GM12874 (cell line): ENCODE measurements at regions not wholly inside any gene's neighbourhood (a gene's known extent, or its start where the extent isn't known, plus 50 kb on each side); places are given as distances from the start of the nearest gene placed in this dataset.

Source experiments
- CTCF ChIP-seq: IDR thresholded peaks from 2 replicates; pipeline ENCODE4 v1.5.1; 2011; ENCODE audit warnings: low read depth, mild to moderate bottlenecking, control low read depth, low read length, moderate library complexity; ENCODE audit not compliant: insufficient read depth

DNA sequence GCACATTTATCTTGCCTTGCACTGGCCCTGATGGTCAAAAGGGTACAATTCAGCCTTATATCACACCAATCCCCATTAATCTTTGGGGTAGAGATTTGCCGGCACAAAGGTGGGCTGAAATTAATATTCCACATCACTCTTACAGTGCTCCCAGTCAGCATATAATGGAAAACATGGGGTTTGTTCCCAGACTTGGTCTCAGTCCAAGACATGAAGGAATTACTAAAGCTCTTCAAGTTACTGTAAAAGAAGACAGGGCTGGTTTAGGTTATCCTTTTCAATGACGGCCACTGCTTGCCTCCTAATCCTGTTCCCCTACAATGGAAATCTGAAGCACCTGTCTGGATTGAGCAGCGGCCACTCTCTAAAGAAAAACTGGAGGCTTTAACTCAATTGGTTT, 160.7 kb downstream of the IER5 start:
- TF ChIP-seq CTCF = no peak

DNA sequence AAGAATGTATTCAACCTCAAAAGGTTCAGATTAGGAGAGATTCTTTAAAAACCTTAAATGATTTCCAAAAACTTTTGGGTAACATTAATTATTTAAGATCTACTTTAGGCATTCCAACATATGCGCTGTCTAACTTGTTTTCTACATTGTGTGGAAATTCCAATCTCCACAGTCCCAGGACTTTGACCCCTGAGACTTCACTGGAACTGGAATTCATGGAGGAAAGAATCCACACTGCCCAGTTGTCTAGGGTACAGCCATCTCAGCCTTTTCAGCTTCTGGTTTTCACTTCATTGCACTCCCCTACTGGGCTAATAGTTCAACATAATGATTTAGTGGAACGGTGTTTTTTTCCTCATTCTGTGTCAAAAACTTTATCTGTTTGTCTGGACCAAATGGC, 161.5 kb downstream of the IER5 start:
- no peak for TF ChIP-seq CTCF

- no peak for TF ChIP-seq CTCF
Measured at GRCh38 chr1:181251001-181251712, 162.7 kb downstream of the IER5 start.

DNA sequence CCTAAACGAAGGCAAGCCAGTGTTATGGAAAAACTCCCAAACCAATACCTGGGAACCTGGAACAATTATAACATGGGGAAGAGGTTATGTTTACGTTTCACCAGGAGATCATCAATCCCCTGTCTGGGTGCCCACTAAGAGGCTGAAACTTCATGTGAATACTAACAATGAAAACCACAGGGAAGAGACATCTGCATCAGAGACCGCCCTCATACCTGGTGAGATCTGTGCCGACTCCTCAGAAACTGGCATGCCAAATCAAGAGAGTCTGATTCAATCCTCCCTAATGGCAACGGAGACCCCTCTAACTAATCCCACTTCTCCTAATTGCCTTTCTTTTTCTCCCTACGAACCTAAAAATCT, 163.2 kb downstream of the IER5 start:
- TF ChIP-seq CTCF = no peak

DNA sequence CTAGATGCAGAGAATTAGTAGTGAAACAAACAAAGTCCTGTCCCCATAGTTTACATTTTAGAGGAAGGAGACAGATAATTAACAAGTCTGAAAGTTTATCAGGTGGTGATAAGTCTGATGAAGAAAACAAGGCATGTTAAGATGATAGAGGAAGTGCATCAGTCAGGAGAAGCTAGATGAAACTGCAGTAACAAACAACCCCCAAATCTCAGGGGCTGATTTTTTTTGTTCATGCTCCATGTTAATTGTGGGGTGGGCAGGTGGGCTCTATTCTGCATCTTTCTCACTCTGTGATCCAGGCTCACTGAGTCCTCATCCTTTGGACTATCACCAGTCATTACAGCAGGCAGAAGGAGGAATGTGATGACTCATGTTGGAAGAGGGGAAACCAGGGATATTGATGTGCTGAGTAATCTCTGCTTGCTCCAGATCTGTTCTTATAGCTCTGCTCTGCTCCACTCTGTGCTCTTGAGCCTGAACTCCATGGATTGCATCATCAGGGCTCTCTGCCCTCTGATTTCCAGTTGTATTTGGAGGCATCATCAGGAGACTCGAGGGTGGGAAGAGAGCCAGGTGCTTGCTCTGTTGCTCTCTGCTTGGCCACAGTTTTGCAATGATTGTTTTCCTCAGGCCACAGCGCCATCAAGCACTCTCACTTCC, 166.9 kb downstream of the IER5 start:
- no peak for TF ChIP-seq CTCF

DNA sequence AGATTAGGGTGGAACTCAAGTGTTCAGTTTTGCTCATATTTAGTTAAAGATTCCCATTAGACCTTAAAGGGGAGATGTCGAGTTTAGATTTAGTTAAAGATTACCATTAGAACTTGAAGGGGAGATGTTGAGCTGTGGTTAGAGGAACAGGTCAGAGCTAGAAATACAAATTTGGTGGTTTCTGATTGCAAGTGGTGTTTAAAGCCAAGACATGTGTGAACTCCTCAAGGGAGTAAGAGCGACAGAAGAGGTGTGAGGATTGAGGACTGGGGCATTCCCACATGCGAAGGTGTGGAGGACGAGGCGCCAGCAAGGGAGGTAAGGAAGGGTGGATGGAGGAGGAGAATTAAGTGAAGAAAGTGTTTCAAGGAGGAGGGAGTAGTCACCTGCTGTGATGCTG, 168.6 kb downstream of the IER5 start:
- no peak for TF ChIP-seq CTCF

DNA sequence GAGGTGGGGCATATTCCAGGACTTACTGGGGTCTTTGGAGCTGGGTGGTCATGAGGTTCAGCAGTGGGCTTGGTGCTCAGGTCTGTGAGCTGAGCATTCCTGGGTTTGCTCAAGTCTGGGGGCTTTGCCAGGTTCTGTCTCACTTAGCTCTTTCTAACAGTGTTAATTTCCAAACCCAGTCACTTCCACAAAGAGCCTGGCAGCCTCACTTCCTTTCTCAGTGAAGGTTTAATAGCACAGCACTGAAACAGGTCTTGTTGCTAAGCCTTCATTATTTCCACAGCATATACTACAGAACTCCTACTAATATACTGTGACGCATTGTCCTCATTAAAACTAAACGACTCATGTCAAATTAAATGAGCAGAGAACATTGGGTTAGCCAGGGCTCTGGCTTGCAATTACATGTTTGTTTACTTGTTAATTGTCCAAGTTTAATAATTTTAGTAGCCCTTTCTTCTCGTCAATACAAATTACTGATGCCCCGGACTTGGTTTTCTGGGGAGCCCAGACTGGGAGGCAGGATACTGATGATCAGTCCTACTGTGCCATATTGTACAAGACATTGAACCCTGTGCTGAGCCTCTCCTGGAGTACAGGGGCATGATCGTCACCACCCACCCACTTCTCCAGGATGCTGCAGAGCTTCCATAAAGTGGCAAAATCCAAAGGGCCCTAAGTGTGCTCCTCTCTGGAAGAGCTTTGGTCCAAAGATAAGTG, 170.7 kb downstream of the IER5 start:
- no peak for TF ChIP-seq CTCF
